ENCODE measurements at regions not wholly inside any gene's neighbourhood (a gene's known extent, or its start where the extent isn't known, plus 50 kb on each side); places are given as distances from the start of the nearest gene placed in this dataset.

GRCh38 chr1:178629252-178630154 is 95.5 kb upstream of the RALGPS2 start:
- Histone ChIP-seq H2AFZ (ENCODE audit: low read depth, low read length) (peak overlapping the region; percentile 38), H3K27ac (ENCODE audit: low read depth, low read length) (peak overlapping the region; percentile 42), H3K9ac (ENCODE audit: low read length) (peak overlapping the region; percentile 37), H3K79me2 (ENCODE audit: insufficient read depth, low read length) (no peaks in the 10 kb centered on the region), H3K4me2 (ENCODE audit: low read length) (peak overlapping the region; percentile 28), H3K4me3 (ENCODE audit: insufficient read depth, low read depth, low read length) (no peak overlapping the region), H3K9me3 (ENCODE audit: insufficient read depth, low read depth, low read length) (no peaks in the 10 kb centered on the region), H4K20me1 (ENCODE audit: insufficient read depth, low read length) (no peaks in the 10 kb centered on the region), H3K27me3 (ENCODE audit: insufficient read depth, low read length) (no peaks in the 10 kb centered on the region), H3K4me1 (ENCODE audit: insufficient read depth, low read length) (peaks cover 31% of the 10 kb centered on the region), H3K36me3 (ENCODE audit: insufficient read depth, low read length) (no peaks in the 10 kb centered on the region)
- no peak for TF ChIP-seq EZH2 (IDR thresholded peaks at IDR 0.05; ENCODE audit: insufficient read depth, low read length)
- TF ChIP-seq CTCF (IDR thresholded peaks at IDR 0.05; ENCODE audit: insufficient read depth, low read depth, low read length): peak; percentile 7
- Mint-ChIP-seq H3K27ac (ENCODE audit: unreplicated experiment) (peak overlapping the region; percentile 97), H3K4me1 (ENCODE audit: low read depth, unreplicated experiment) (peaks cover 36% of the 10 kb centered on the region), H3K27me3 (ENCODE audit: low read depth, unreplicated experiment) (no peaks in the 10 kb centered on the region), H3K36me3 (ENCODE audit: low read depth, unreplicated experiment) (no peaks in the 10 kb centered on the region), H3K4me3 (ENCODE audit: unreplicated experiment) (no peak overlapping the region), H3K9me3 (ENCODE audit: unreplicated experiment) (peaks cover 3% of the 10 kb centered on the region)
- FAIRE-seq (peak; percentile 93), DNase-seq (ENCODE audit: low read depth) (peak; percentile 81)

GRCh38 chr1:178630417-178630816 is 94.6 kb upstream of the RALGPS2 start:
- Histone ChIP-seq H3K4me1 (ENCODE audit: insufficient read depth, low read length) (peaks cover 31% of the 10 kb centered on the region), H3K9me3 (ENCODE audit: insufficient read depth, low read depth, low read length) (no peaks in the 10 kb centered on the region), H3K27me3 (ENCODE audit: insufficient read depth, low read length) (no peaks in the 10 kb centered on the region), H3K4me2 (ENCODE audit: low read length) (no peak overlapping the region), H3K4me3 (ENCODE audit: insufficient read depth, low read depth, low read length) (no peak overlapping the region), H4K20me1 (ENCODE audit: insufficient read depth, low read length) (no peaks in the 10 kb centered on the region), H3K36me3 (ENCODE audit: insufficient read depth, low read length) (no peaks in the 10 kb centered on the region), H2AFZ (ENCODE audit: low read depth, low read length) (no peak overlapping the region), H3K9ac (ENCODE audit: low read length) (no peak overlapping the region), H3K27ac (ENCODE audit: low read depth, low read length) (no peak overlapping the region), H3K79me2 (ENCODE audit: insufficient read depth, low read length) (no peaks in the 10 kb centered on the region)
- Mint-ChIP-seq H3K4me3 (ENCODE audit: unreplicated experiment) (no peak overlapping the region), H3K27ac (ENCODE audit: unreplicated experiment) (no peak overlapping the region), H3K36me3 (ENCODE audit: low read depth, unreplicated experiment) (no peaks in the 10 kb centered on the region), H3K4me1 (ENCODE audit: low read depth, unreplicated experiment) (peaks cover 41% of the 10 kb centered on the region), H3K9me3 (ENCODE audit: unreplicated experiment) (no peaks in the 10 kb centered on the region), H3K27me3 (ENCODE audit: low read depth, unreplicated experiment) (no peaks in the 10 kb centered on the region)
- TF ChIP-seq EZH2 (IDR thresholded peaks at IDR 0.05; ENCODE audit: insufficient read depth, low read length): no peak
- no peak for TF ChIP-seq CTCF (IDR thresholded peaks at IDR 0.05; ENCODE audit: insufficient read depth, low read depth, low read length)
- FAIRE-seq (no peak), DNase-seq (ENCODE audit: low read depth) (no peak)

GRCh38 chr1:178632653-178633052 is 92.4 kb upstream of the RALGPS2 start:
- Mint-ChIP-seq H3K9me3 (ENCODE audit: unreplicated experiment) (no peaks in the 10 kb centered on the region), H3K4me3 (ENCODE audit: unreplicated experiment) (no peak overlapping the region), H3K27ac (ENCODE audit: unreplicated experiment) (peak overlapping the region; percentile 64), H3K36me3 (ENCODE audit: low read depth, unreplicated experiment) (no peaks in the 10 kb centered on the region), H3K4me1 (ENCODE audit: low read depth, unreplicated experiment) (peaks cover 41% of the 10 kb centered on the region), H3K27me3 (ENCODE audit: low read depth, unreplicated experiment) (no peaks in the 10 kb centered on the region)
- peak overlapping the region; percentile 68 for H3K9ac ChIP-seq (ENCODE audit: low read length)
- FAIRE-seq (no peak), DNase-seq (ENCODE audit: low read depth) (peak; percentile 96)
- H4K20me1 ChIP-seq (ENCODE audit: insufficient read depth, low read length): no peaks in the 10 kb centered on the region
- H2AFZ ChIP-seq (ENCODE audit: low read depth, low read length): peak overlapping the region; percentile 35
- H3K4me2 ChIP-seq (ENCODE audit: low read length): peak overlapping the region; percentile 82
- no peaks in the 10 kb centered on the region for H3K27me3 ChIP-seq (ENCODE audit: insufficient read depth, low read length)
- peak overlapping the region; percentile 90 for H3K27ac ChIP-seq (ENCODE audit: low read depth, low read length)
- peak overlapping the region; percentile 40 for H3K4me3 ChIP-seq (ENCODE audit: insufficient read depth, low read depth, low read length)
- no peaks in the 10 kb centered on the region for H3K36me3 ChIP-seq (ENCODE audit: insufficient read depth, low read length)
- TF ChIP-seq EZH2 (IDR thresholded peaks at IDR 0.05; ENCODE audit: insufficient read depth, low read length): no peak
- no peak for TF ChIP-seq CTCF (IDR thresholded peaks at IDR 0.05; ENCODE audit: insufficient read depth, low read depth, low read length)
- peaks cover 31% of the 10 kb centered on the region for H3K4me1 ChIP-seq (ENCODE audit: insufficient read depth, low read length)
- H3K79me2 ChIP-seq (ENCODE audit: insufficient read depth, low read length): no peaks in the 10 kb centered on the region
- H3K9me3 ChIP-seq (ENCODE audit: insufficient read depth, low read depth, low read length): no peaks in the 10 kb centered on the region
